Hepatocyte (in vitro differentiated cells): ENCODE measurements at regions not wholly inside any gene's neighbourhood (a gene's known extent, or its start where the extent isn't known, plus 50 kb on each side); places are given as distances from the start of the nearest gene placed in this dataset.

Source experiments
- CTCF ChIP-seq: fragments of 200-600 bp; sonication (generic); IDR thresholded peaks from 2 replicates; pipeline ENCODE4 v1.5.1; 2016; ENCODE audit warnings: antibody characterized with exemption, mild to moderate bottlenecking; ENCODE audit not compliant: poor library complexity
- EZH2 ChIP-seq: fragments of 200-600 bp; sonication (generic); IDR thresholded peaks from 2 replicates; pipeline ENCODE4 v1.6.1; 2016; ENCODE audit warnings: antibody characterized with exemption, mild to moderate bottlenecking, borderline replicate concordance

- no peak for TF ChIP-seq CTCF
- no peak for TF ChIP-seq EZH2
These were observed 87.9 kb downstream of the CDCA7 start for GRCh38 chr2:173442542-173442941.
